OCI-LY3 (cell line): ENCODE measurements at regions not wholly inside any gene's neighbourhood (a gene's known extent, or its start where the extent isn't known, plus 50 kb on each side); places are given as distances from the start of the nearest gene placed in this dataset.

Experiments used
- EZH2phosphoT487 ChIP-seq: fragments of 200-600 bp; shearing (Covaris generic); IDR thresholded peaks from 2 replicates; pipeline ENCODE4 v1.6.1; 2018; ENCODE audit warnings: antibody characterized with exemption, mixed run types, low read depth
- TF ChIP-seq, protein P1 (sequence below): fragments of 200-600, 300-600 bp; sonication (generic); IDR thresholded peaks from 2 replicates; pipeline ENCODE4 v1.5.1; 2014; ENCODE audit warnings: antibody characterized with exemption, low read length, low read depth

DNA sequence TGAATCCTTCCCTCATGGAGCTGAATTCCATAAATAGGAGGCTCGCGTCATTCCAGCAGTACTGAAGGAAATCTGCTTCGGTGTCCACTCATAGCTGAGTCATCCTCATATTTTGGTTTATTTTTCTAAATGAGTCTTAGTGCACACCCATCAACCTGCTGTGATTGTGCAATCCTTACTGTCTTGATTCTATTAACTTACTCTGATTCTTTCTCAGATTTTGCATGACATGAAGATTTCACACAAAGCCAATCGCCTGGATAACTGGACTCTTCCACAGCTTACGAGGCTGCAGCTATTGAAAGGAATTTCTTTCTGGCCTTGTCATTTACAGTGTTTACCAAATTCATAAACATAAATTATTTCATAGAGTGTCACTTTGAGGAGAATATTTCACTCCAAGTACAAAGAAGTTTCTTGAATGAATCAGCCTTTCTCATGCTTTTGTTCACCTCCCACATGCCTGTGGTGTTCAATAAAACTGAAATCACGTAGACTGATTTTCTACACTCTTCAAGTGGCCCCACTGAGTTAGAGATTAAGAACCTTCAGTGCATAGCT, 207.6 kb upstream of the SLITRK2 start:
- TF ChIP-seq, protein P1, sequence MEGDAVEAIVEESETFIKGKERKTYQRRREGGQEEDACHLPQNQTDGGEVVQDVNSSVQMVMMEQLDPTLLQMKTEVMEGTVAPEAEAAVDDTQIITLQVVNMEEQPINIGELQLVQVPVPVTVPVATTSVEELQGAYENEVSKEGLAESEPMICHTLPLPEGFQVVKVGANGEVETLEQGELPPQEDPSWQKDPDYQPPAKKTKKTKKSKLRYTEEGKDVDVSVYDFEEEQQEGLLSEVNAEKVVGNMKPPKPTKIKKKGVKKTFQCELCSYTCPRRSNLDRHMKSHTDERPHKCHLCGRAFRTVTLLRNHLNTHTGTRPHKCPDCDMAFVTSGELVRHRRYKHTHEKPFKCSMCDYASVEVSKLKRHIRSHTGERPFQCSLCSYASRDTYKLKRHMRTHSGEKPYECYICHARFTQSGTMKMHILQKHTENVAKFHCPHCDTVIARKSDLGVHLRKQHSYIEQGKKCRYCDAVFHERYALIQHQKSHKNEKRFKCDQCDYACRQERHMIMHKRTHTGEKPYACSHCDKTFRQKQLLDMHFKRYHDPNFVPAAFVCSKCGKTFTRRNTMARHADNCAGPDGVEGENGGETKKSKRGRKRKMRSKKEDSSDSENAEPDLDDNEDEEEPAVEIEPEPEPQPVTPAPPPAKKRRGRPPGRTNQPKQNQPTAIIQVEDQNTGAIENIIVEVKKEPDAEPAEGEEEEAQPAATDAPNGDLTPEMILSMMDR: no peak
- TF ChIP-seq EZH2phosphoT487: no peak
